Stimulated activated CD8-positive, alpha-beta memory T cell treated with anti-CD3 and anti-CD28 coated beads, Interleukin-12 subunit alpha, Interleukin-12 subunit beta, amount 100 ng/mL, for 24 hours (primary cell): ENCODE measurements at regions not wholly inside any gene's neighbourhood (a gene's known extent, or its start where the extent isn't known, plus 50 kb on each side); places are given as distances from the start of the nearest gene placed in this dataset.

ENCODE experiments used
- DNase-seq: peaks from one replicate; pipeline ENCODE4 v3.0.0-alpha.2; 2020; ENCODE audit errors: extremely low read depth

GRCh38 chr21:38196036-38196435 lies 60.8 kb upstream of the KCNJ15 start:
- DNase-seq, result no peak

GRCh38 chr21:38202811-38203210 lies 54.0 kb upstream of the KCNJ15 start:
- DNase-seq, result no peak

- DNase-seq, result no peak
Measured at GRCh38 chr21:38203229-38203628, 53.6 kb upstream of the KCNJ15 start.

DNA sequence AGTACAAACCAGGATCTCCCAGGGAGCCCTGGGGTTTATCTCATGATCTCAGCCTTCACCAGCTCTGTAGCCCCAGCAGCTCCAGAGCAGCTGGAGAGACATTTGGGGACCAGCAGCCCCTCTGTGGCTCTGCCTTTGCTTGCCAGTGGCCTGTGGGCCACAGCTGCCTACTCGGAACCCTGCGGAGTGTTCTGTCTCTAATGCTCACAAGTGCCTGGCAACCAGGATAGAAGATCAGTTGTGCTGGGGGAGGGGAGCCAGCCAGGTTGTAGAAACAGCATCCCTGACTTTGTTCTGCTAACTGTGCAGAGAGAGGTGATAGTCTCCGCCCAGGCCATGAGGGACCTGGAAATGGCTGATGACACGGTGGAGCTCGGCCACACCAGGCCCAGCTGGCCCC lies 50.9 kb upstream of the KCNJ15 start:
- DNase-seq, result no peak

DNA sequence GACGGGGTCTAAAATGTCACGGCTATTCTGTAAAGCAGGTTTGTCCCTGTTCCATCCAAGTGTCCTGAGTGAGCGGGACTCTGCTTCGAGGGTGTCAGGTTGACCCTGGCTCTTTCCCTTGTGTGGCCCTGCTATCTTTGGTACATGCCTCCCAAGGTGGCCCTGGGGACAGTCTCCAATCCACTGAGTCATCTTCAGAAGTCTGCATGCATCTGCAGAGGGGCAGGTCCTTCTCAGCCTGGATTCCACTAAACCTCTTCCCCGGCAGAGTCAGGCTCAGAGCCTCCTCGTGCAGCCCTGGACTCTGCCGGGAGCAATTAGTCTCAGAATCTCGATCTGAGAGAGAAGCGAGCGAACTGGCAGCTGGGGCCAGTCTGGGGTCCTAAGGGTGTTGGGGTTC lies 50.1 kb upstream of the KCNJ15 start:
- DNase-seq, result no peak
